Right atrium auricular region (tissue), 2 donors: ENCODE measurements at regions not wholly inside any gene's neighbourhood (a gene's known extent, or its start where the extent isn't known, plus 50 kb on each side); places are given as distances from the start of the nearest gene placed in this dataset.

Experiments used
- DNase-seq: peaks from one replicate; pipeline ENCODE4 v3.0.0-alpha.2; 2019; ENCODE audit warnings: low spot score
- H3K27ac ChIP-seq, 2 donors: fragments of 200-600 bp; sonication (generic); 1 replicate in 1 of 2; 2 replicates in 1 of 2; pipeline ENCODE4 v1.5.1; 2016 to 2019
- H3K27me3 ChIP-seq, 2 donors: fragments of 200-600 bp; sonication (generic); one replicate each; pipeline versions ENCODE4 v1.5.1 to v1.6.0; 2017 to 2019
- H3K36me3 ChIP-seq: fragments of 200-600 bp; sonication (generic); one replicate; pipeline ENCODE4 v1.5.1; 2016
- H3K4me1 ChIP-seq, 2 donors: fragments of 200-600 bp; sonication (generic); one replicate each; pipeline versions ENCODE4 v1.5.1 to v1.6.0; 2017 to 2019
- H3K4me3 ChIP-seq, 2 donors: fragments of 200-600 bp; sonication (generic); 1 replicate in 1 of 2; 2 replicates in 1 of 2; pipeline ENCODE4 v1.5.1; 2017 to 2019; ENCODE audit warnings: mild to moderate bottlenecking in 1 of 2, moderate library complexity in 1 of 2
- H3K9me3 ChIP-seq, 2 donors: fragments of 200-600 bp; sonication (generic); one replicate each; pipeline ENCODE4 v1.5.1; 2019
- CTCF ChIP-seq, 2 donors: fragments of 200-600 bp; sonication (generic); IDR thresholded peaks; one replicate each; pipeline ENCODE4 v1.5.1; 2019; ENCODE audit warnings: antibody characterized with exemption in 2 of 2

DNA sequence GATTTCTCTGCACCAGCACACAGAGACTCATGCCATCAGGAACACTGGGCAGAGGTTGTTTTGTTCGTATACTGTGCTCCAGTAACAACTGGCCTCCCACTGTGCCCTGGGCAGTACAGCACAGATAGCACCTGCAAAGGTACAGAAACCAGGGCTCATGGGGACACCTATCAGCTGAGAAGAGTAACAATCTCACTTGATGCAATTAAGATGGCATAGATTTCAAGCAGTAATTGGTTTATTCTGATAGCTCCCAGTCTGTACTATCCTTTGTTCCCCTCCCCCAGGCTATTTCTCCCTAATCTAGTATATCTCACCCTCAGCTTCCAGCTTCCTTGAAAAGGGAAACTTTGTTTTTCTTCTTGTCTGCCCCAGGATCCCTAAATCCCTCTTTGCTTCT, 343.9 kb upstream of the MMADHC start:
- TF ChIP-seq CTCF (IDR thresholded peaks at IDR 0.05): no peak
- H3K4me3 ChIP-seq: no peak overlapping the region
- H3K9me3 ChIP-seq: no peaks in the 10 kb centered on the region
- H3K27ac ChIP-seq: no peak overlapping the region
- DNase-seq: no peak
- no peaks in the 10 kb centered on the region for H3K27me3 ChIP-seq
- no peaks in the 10 kb centered on the region for H3K4me1 ChIP-seq
- no peaks in the 10 kb centered on the region for H3K36me3 ChIP-seq

DNA sequence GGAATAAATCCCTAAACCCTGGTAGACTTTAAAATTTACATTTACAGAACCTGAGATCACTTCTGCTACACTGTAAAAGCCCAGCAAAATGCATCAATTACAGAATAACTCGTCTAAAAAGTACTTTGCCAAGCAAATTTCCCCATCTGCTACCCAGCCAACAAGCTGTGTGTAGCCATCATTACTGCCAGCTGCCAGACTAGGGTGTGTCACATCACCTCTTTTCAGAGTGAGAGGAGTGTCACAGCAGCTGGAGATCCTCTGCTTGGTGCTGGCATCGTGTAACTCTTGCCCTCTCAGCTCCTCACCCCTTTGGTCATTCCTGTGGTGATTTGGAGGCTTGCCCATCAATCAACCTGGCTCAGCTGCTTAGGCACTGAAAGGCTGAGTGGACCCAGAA, 340.4 kb upstream of the MMADHC start:
- Histone ChIP-seq H3K4me3 (no peak overlapping the region), H3K9me3 (no peaks in the 10 kb centered on the region), H3K36me3 (no peaks in the 10 kb centered on the region), H3K4me1 (no peaks in the 10 kb centered on the region), H3K27ac (no peak overlapping the region), H3K27me3 (no peaks in the 10 kb centered on the region)
- TF ChIP-seq CTCF (IDR thresholded peaks at IDR 0.05): no peak
- no peak for DNase-seq

GRCh38 chr2:149926149-149926548, 338.6 kb upstream of the MMADHC start:
- H3K27ac ChIP-seq: no peak overlapping the region
- H3K4me1 ChIP-seq: no peaks in the 10 kb centered on the region
- no peaks in the 10 kb centered on the region for H3K9me3 ChIP-seq
- no peak for TF ChIP-seq CTCF (IDR thresholded peaks at IDR 0.05)
- H3K4me3 ChIP-seq: no peak overlapping the region
- H3K27me3 ChIP-seq: no peaks in the 10 kb centered on the region
- DNase-seq: no peak
- H3K36me3 ChIP-seq: no peaks in the 10 kb centered on the region

- Histone ChIP-seq H3K4me1 (no peaks in the 10 kb centered on the region), H3K4me3 (no peak overlapping the region), H3K9me3 (peaks cover 0 to 12% of the 10 kb centered on the region in 2 donors), H3K36me3 (no peaks in the 10 kb centered on the region), H3K27me3 (no peaks in the 10 kb centered on the region), H3K27ac (no peak overlapping the region)
- no peak for TF ChIP-seq CTCF (IDR thresholded peaks at IDR 0.05)
- DNase-seq: no peak
These were observed 337.1 kb upstream of the MMADHC start for GRCh38 chr2:149924549-149925213.

DNA sequence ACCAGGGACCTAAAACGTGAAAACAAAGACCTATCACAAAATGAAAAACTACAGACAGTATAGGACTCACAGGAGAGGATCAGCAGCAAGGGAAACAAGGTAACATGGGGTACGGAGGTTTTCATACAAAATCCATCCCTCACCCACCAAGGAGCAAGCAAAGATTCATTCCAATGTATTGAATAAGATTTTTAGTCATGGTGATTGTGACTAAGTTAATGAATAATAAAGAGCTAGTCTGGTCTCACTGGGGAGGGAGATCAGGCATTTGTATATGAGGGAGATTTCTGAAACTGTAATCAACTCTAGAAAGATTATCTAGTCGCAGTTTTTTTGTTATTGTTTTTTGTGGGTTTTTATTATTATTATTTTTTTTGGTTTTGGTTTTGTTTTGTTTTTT, 336.5 kb upstream of the MMADHC start:
- H3K4me1 ChIP-seq: no peaks in the 10 kb centered on the region
- no peak for DNase-seq
- H3K9me3 ChIP-seq: peaks cover 0 to 12% of the 10 kb centered on the region in 2 donors
- no peak overlapping the region for H3K27ac ChIP-seq
- no peaks in the 10 kb centered on the region for H3K27me3 ChIP-seq
- TF ChIP-seq CTCF (IDR thresholded peaks at IDR 0.05): no peak
- H3K36me3 ChIP-seq: no peaks in the 10 kb centered on the region
- H3K4me3 ChIP-seq: no peak overlapping the region
